Transverse colon (tissue), 4 donors: ENCODE measurements at regions not wholly inside any gene's neighbourhood (a gene's known extent, or its start where the extent isn't known, plus 50 kb on each side); places are given as distances from the start of the nearest gene placed in this dataset.

Experiments
- DNase-seq: peaks from one replicate; pipeline ENCODE4 v3.0.0-alpha.2; 2019
- H3K27ac ChIP-seq, 4 donors: fragments of 200-600 bp; sonication (generic); 2 replicates each; pipeline ENCODE4 v1.5.1; 2016 to 2018; ENCODE audit warnings: inconsistent platforms in 4 of 4
- H3K27me3 ChIP-seq: fragments of 200-600 bp; sonication (generic); 2 replicates; pipeline ENCODE4 v1.5.1; 2017; ENCODE audit warnings: inconsistent platforms
- H3K36me3 ChIP-seq, 4 donors: fragments of 200-600 bp; sonication (generic); 2 replicates each; pipeline ENCODE4 v1.5.1; 2017 to 2019; ENCODE audit warnings: inconsistent platforms in 4 of 4
- H3K4me1 ChIP-seq, 4 donors: fragments of 200-600 bp; sonication (generic); 2 replicates each; pipeline ENCODE4 v1.5.1; 2017 to 2020; ENCODE audit warnings: inconsistent platforms in 4 of 4
- H3K4me3 ChIP-seq, 4 donors: fragments of 200-600 bp; sonication (generic); 1 replicate in 1 of 4; 2 replicates in 3 of 4; pipeline versions ENCODE4 v1.5.1 to v1.6.1; 2017 to 2019; ENCODE audit warnings: inconsistent platforms in 4 of 4
- H3K9me3 ChIP-seq, 2 donors: fragments of 200-600 bp; sonication (generic); 2 replicates each; pipeline ENCODE4 v1.5.1; 2017 to 2019; ENCODE audit warnings: inconsistent platforms in 2 of 2
- CTCF ChIP-seq, 5 experiments: fragments of 200-600 bp in 3 of 5; fragments of 450-650 bp in 2 of 5; sonication (generic) in 3 of 5; IDR thresholded peaks; 1 replicate in 2 of 5; 2 replicates in 3 of 5; pipeline ENCODE4 v1.5.1; 2016 to 2017; ENCODE audit warnings: antibody characterized with exemption in 5 of 5, inconsistent platforms in 3 of 5, mild to moderate bottlenecking in 2 of 5, moderate library complexity in 1 of 5
- EP300 ChIP-seq: sonication (generic); formaldehyde crosslinking; IDR thresholded peaks from one replicate; pipeline ENCODE4 v1.6.1; 2017; ENCODE audit warnings: antibody characterized with exemption, low read depth
- POLR2A ChIP-seq: fragments of 450-650 bp; IDR thresholded peaks from one replicate; pipeline ENCODE4 v1.6.1; 2016; ENCODE audit warnings: antibody characterized with exemption, mild to moderate bottlenecking, moderate library complexity
- POLR2AphosphoS5 ChIP-seq, 3 donors: sonication (generic); formaldehyde crosslinking; IDR thresholded peaks; one replicate each; pipeline ENCODE4 v1.6.1; 2016; ENCODE audit warnings: antibody characterized with exemption in 3 of 3
- WGBS, 2 donors: methylation state at CpG; one replicate each; pipeline ENCODE4 v1.1.5; 2018; ENCODE audit warnings: low coverage in 1 of 2; 5-methylcytosine and 5-hydroxymethylcytosine counted together
- in situ Hi-C, 4 donors: fragments of 200-750 bp; cut with MboI; loops; one replicate each; pipeline versions ENCODE4 v1.15.0 to v1.15.1; 2017; ENCODE audit warnings: low sequenced_read_pairs in 3 of 4, low pct_ligation_motif_present in 1 of 4, low pct_unique_long_range_greater_than_20kb in 1 of 4
- intact Hi-C: fragments of 100-400 bp; cut with DNase I; formaldehyde crosslinking; loops from one replicate; pipeline ENCODE4 v1.15.1; 2023; ENCODE audit warnings: low total_unique reads

GRCh38 chr2:104547221-104547620 is 306.7 kb upstream of the POU3F3 start:
- Histone ChIP-seq H3K4me1 (no peaks in the 10 kb centered on the region), H3K27ac (no peak overlapping the region), H3K9me3 (no peaks in the 10 kb centered on the region), H3K27me3 (no peaks in the 10 kb centered on the region), H3K36me3 (no peaks in the 10 kb centered on the region), H3K4me3 (no peak overlapping the region)
- in situ Hi-C loops = no loop called here
- intact Hi-C loops = no loop called here
- TF ChIP-seq EP300 = no peak
- TF ChIP-seq POLR2AphosphoS5 (IDR thresholded peaks at IDR 0.05) = no peak
- TF ChIP-seq CTCF (IDR thresholded peaks at IDR 0.05) = no peak
- TF ChIP-seq POLR2A = no peak
- WGBS, 2 donors = 83% methylated on average over 7 of the region's 7 CpGs; no CpG with 5 or more reads in 1 of the 2 donors
- DNase-seq = no peak

DNA sequence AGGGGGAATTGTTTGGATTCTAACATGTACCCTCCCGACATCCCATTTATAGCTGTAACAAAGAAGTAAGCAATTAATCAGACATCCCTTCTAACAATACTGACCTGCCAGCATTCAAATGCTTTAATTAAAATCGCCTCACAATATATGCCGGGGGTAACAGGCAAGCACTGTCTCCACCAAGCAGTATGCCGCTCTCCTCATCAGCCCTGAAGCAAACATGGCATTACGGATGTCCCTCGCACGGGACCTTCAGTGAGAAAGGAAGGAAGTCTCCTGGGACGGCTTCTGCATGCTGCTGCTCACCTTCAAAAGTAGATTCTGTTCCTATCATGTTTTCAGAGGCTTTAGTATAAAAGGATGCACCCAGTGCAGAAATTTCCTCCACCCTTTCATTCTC is 292.7 kb upstream of the POU3F3 start:
- no peak for DNase-seq
- in situ Hi-C loops (no loop called here), intact Hi-C loops (no loop called here)
- Histone ChIP-seq H3K36me3 (no peaks in the 10 kb centered on the region), H3K4me1 (no peaks in the 10 kb centered on the region), H3K27ac (no peak overlapping the region), H3K4me3 (no peak overlapping the region), H3K9me3 (no peaks in the 10 kb centered on the region), H3K27me3 (no peaks in the 10 kb centered on the region)
- TF ChIP-seq CTCF (IDR thresholded peaks at IDR 0.05) = no peak
- TF ChIP-seq POLR2A = no peak
- 78 to 80% methylated on average over 1 to 8 of the region's 8 CpGs for WGBS, 2 donors

GRCh38 chr2:104562537-104562936 is 291.4 kb upstream of the POU3F3 start:
- H3K9me3 ChIP-seq = no peaks in the 10 kb centered on the region
- H3K4me1 ChIP-seq = no peaks in the 10 kb centered on the region
- H3K36me3 ChIP-seq = no peaks in the 10 kb centered on the region
- H3K4me3 ChIP-seq = no peak overlapping the region
- WGBS, 2 donors = 33 to 46% methylated on average over 3 of the region's 3 CpGs
- intact Hi-C loops = no loop called here
- TF ChIP-seq CTCF (IDR thresholded peaks at IDR 0.05) (no peak), POLR2A (no peak), POLR2AphosphoS5 (IDR thresholded peaks at IDR 0.05) (no peak), EP300 (no peak)
- H3K27ac ChIP-seq = no peak overlapping the region
- in situ Hi-C loops = no loop called here
- H3K27me3 ChIP-seq = no peaks in the 10 kb centered on the region
- DNase-seq = no peak

DNA sequence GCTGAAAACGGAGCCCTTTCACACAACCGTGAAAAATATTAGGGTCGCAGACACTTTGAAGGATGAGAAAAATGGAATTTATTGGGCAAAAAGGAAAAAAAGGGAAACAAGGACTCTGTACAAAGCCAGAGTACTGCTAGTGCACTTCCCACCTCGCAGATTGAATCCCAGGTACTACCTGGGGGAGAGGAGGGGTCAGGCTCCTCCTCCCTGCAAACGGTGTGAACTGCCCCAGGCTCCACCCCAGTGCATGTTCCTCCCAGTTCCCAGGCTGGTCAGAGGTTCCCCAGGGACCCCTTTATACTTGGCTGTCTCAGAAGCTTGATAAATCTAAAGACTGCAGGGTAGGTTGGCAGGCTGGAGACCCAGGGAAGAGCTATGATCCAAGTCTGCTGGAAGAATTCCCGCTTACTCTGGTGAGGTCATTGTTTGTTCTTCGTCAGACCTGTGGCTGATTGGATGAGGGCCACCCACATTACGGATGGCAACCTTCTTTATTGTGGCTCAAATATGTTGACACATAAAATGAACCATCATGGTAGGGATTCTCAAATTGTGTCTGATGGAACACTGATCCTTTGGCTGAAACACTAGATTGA is 290.4 kb upstream of the POU3F3 start:
- Histone ChIP-seq H3K4me3 (no peak overlapping the region), H3K36me3 (no peaks in the 10 kb centered on the region), H3K4me1 (no peaks in the 10 kb centered on the region), H3K9me3 (no peaks in the 10 kb centered on the region), H3K27ac (no peak overlapping the region), H3K27me3 (no peaks in the 10 kb centered on the region)
- in situ Hi-C loops = no loop called here
- intact Hi-C loops = no loop called here
- TF ChIP-seq CTCF (IDR thresholded peaks at IDR 0.05) = no peak
- TF ChIP-seq POLR2A = no peak
- WGBS, 2 donors = 51 to 59% methylated on average over 6 to 8 of the region's 8 CpGs
- no peak for DNase-seq
